CD8-positive, alpha-beta memory T cell (primary cell): ENCODE measurements at regions not wholly inside any gene's neighbourhood (a gene's known extent, or its start where the extent isn't known, plus 50 kb on each side); places are given as distances from the start of the nearest gene placed in this dataset.

Experiments
- CTCF ChIA-PET: fragments of 350-600 bp; sonication (Branson Sonifier 250); formaldehyde crosslinking; loops from one replicate; lab custom pipeline; 2021; ENCODE audit warnings: antibody characterized with exemption; lab: Charles Lee
- POLR2A ChIA-PET: fragments of 350-600 bp; sonication (Branson Sonifier 250); formaldehyde crosslinking; loops from one replicate; lab custom pipeline; 2021; ENCODE audit warnings: antibody characterized with exemption; lab: Charles Lee
- DNase-seq, 5 donors: peaks; one replicate each; pipeline versions ENCODE4 v3.0.0 to v3.0.0-alpha.2; 2020 to 2022; ENCODE audit warnings: mixed read lengths in 1 of 5
- H3K27ac ChIP-seq: one replicate; pipeline ENCODE4 v1.7.0; 2013; ENCODE audit warnings: low read depth, mild to moderate bottlenecking, low read length, moderate library complexity
- H3K27me3 ChIP-seq: 2 replicates; pipeline ENCODE4 v1.7.0; 2013; ENCODE audit warnings: low read length, mild to moderate bottlenecking; ENCODE audit not compliant: insufficient read depth, poor library complexity, severe bottlenecking
- H3K36me3 ChIP-seq: 2 replicates; pipeline ENCODE4 v1.7.0; 2013; ENCODE audit warnings: mild to moderate bottlenecking, low read length, moderate library complexity; ENCODE audit not compliant: insufficient read depth
- H3K4me1 ChIP-seq: 2 replicates; pipeline ENCODE4 v1.7.0; 2013; ENCODE audit warnings: mild to moderate bottlenecking, low read length, moderate library complexity; ENCODE audit not compliant: insufficient read depth
- H3K4me3 ChIP-seq: 2 replicates; pipeline ENCODE4 v1.7.0; 2013; ENCODE audit warnings: mild to moderate bottlenecking, low read length
- H3K9me3 ChIP-seq: 2 replicates; pipeline ENCODE4 v1.7.0; 2013; ENCODE audit warnings: mild to moderate bottlenecking, low read length
- H3K27ac Mint-ChIP-seq, 8 donors: one replicate each; pipeline ENCODE4 v1.8.0; 2020 to 2021; ENCODE audit warnings: mixed read lengths in 8 of 8, mild to moderate bottlenecking in 6 of 8, inconsistent platforms in 3 of 8, moderate library complexity in 3 of 8
- H3K27me3 Mint-ChIP-seq, 2 donors: one replicate each; pipeline ENCODE4 v1.8.0; 2020 to 2021; ENCODE audit warnings: mixed read lengths in 2 of 2, mild to moderate bottlenecking in 1 of 2, moderate library complexity in 1 of 2
- H3K36me3 Mint-ChIP-seq, 3 donors: one replicate each; pipeline ENCODE4 v1.8.0; 2020 to 2021; ENCODE audit warnings: mixed read lengths in 3 of 3, inconsistent platforms in 1 of 3, mild to moderate bottlenecking in 1 of 3
- H3K4me1 Mint-ChIP-seq, 3 donors: one replicate each; pipeline ENCODE4 v1.8.0; 2020 to 2021; ENCODE audit warnings: mixed read lengths in 3 of 3, inconsistent platforms in 1 of 3, mild to moderate bottlenecking in 1 of 3
- H3K4me3 Mint-ChIP-seq, 7 donors: one replicate each; pipeline ENCODE4 v1.8.0; 2020 to 2021; ENCODE audit warnings: mixed read lengths in 7 of 7, mild to moderate bottlenecking in 6 of 7, moderate library complexity in 4 of 7, inconsistent platforms in 2 of 7
- H3K9me3 Mint-ChIP-seq, 5 donors: one replicate each; pipeline ENCODE4 v1.8.0; 2020 to 2022; ENCODE audit warnings: mixed read lengths in 5 of 5, mild to moderate bottlenecking in 3 of 5, moderate library complexity in 2 of 5, inconsistent platforms in 1 of 5

GRCh38 chr6:93104195-93104817, 315.1 kb downstream of the EPHA7 start:
- no peak overlapping the region for H3K27ac ChIP-seq
- H3K4me3 Mint-ChIP-seq, result no peak overlapping the region
- ChIA-PET CTCF (no interaction called here), POLR2A (no interaction called here)
- DNase-seq, result no peak
- peaks cover 0 to 1% of the 10 kb centered on the region in 2 donors for H3K27me3 Mint-ChIP-seq
- H3K36me3 ChIP-seq, result no peaks in the 10 kb centered on the region
- H3K27me3 ChIP-seq, result no peaks in the 10 kb centered on the region
- no peak overlapping the region for H3K4me3 ChIP-seq
- no peak overlapping the region for H3K27ac Mint-ChIP-seq
- peaks cover 4 to 23% (median 10%) of the 10 kb centered on the region in 5 donors for H3K9me3 Mint-ChIP-seq
- no peaks in the 10 kb centered on the region for H3K9me3 ChIP-seq
- H3K4me1 ChIP-seq, result no peaks in the 10 kb centered on the region
- no peaks in the 10 kb centered on the region for H3K36me3 Mint-ChIP-seq
- no peaks in the 10 kb centered on the region for H3K4me1 Mint-ChIP-seq

GRCh38 chr6:93088621-93089501, 330.5 kb downstream of the EPHA7 start:
- CTCF ChIA-PET, result no interaction called here
- no peaks in the 10 kb centered on the region for H3K27me3 ChIP-seq
- H3K4me3 ChIP-seq, result no peak overlapping the region
- DNase-seq, result no peak
- no peaks in the 10 kb centered on the region for H3K9me3 ChIP-seq
- H3K27ac Mint-ChIP-seq, result no peak overlapping the region
- H3K4me3 Mint-ChIP-seq, result no peak overlapping the region
- no peaks in the 10 kb centered on the region for H3K4me1 ChIP-seq
- no peaks in the 10 kb centered on the region for H3K27me3 Mint-ChIP-seq
- peaks cover 0 to 8% (median 4%) of the 10 kb centered on the region in 5 donors for H3K9me3 Mint-ChIP-seq
- H3K4me1 Mint-ChIP-seq, result no peaks in the 10 kb centered on the region
- no peaks in the 10 kb centered on the region for H3K36me3 ChIP-seq
- no peaks in the 10 kb centered on the region for H3K36me3 Mint-ChIP-seq
- no peak overlapping the region for H3K27ac ChIP-seq
- POLR2A ChIA-PET, result no interaction called here

- Mint-ChIP-seq H3K4me3 (no peak overlapping the region), H3K36me3 (no peaks in the 10 kb centered on the region), H3K9me3 (peaks cover 0 to 10% (median 5%) of the 10 kb centered on the region in 5 donors), H3K4me1 (no peaks in the 10 kb centered on the region), H3K27me3 (no peaks in the 10 kb centered on the region), H3K27ac (no peak overlapping the region)
- Histone ChIP-seq H3K4me3 (no peak overlapping the region), H3K36me3 (no peaks in the 10 kb centered on the region), H3K27me3 (no peaks in the 10 kb centered on the region), H3K9me3 (no peaks in the 10 kb centered on the region), H3K27ac (no peak overlapping the region), H3K4me1 (no peaks in the 10 kb centered on the region)
- CTCF ChIA-PET, result no interaction called here
- DNase-seq, result no peak
- POLR2A ChIA-PET, result no interaction called here
Observed at GRCh38 chr6:93087606-93088005, 331.8 kb downstream of the EPHA7 start.

- Histone ChIP-seq H3K9me3 (no peaks in the 10 kb centered on the region), H3K27ac (no peak overlapping the region), H3K36me3 (no peaks in the 10 kb centered on the region), H3K4me3 (no peak overlapping the region), H3K27me3 (no peaks in the 10 kb centered on the region), H3K4me1 (no peaks in the 10 kb centered on the region)
- ChIA-PET POLR2A (no interaction called here), CTCF (no interaction called here)
- Mint-ChIP-seq H3K4me1 (no peaks in the 10 kb centered on the region), H3K9me3 (peaks cover 0 to 12% (median 5%) of the 10 kb centered on the region in 5 donors), H3K4me3 (no peak overlapping the region), H3K27me3 (no peaks in the 10 kb centered on the region), H3K27ac (no peak overlapping the region), H3K36me3 (no peaks in the 10 kb centered on the region)
- DNase-seq, result no peak
Observed at GRCh38 chr6:93086351-93086750, 333.0 kb downstream of the EPHA7 start.

GRCh38 chr6:93083337-93084230, 335.8 kb downstream of the EPHA7 start:
- Mint-ChIP-seq H3K27ac (no peak overlapping the region), H3K9me3 (peaks cover 0 to 16% (median 5%) of the 10 kb centered on the region in 5 donors), H3K27me3 (no peaks in the 10 kb centered on the region), H3K4me3 (no peak overlapping the region), H3K4me1 (no peaks in the 10 kb centered on the region), H3K36me3 (no peaks in the 10 kb centered on the region)
- Histone ChIP-seq H3K36me3 (no peaks in the 10 kb centered on the region), H3K9me3 (no peaks in the 10 kb centered on the region), H3K27me3 (no peaks in the 10 kb centered on the region), H3K4me1 (no peaks in the 10 kb centered on the region), H3K4me3 (no peak overlapping the region), H3K27ac (no peak overlapping the region)
- ChIA-PET POLR2A (no interaction called here), CTCF (no interaction called here)
- no peak for DNase-seq

GRCh38 chr6:93081901-93082300, 337.5 kb downstream of the EPHA7 start:
- no peak overlapping the region for H3K27ac Mint-ChIP-seq
- H3K4me1 Mint-ChIP-seq, result no peaks in the 10 kb centered on the region
- H3K36me3 Mint-ChIP-seq, result no peaks in the 10 kb centered on the region
- H3K27me3 Mint-ChIP-seq, result no peaks in the 10 kb centered on the region
- POLR2A ChIA-PET, result no interaction called here
- Histone ChIP-seq H3K36me3 (no peaks in the 10 kb centered on the region), H3K27ac (no peak overlapping the region), H3K27me3 (no peaks in the 10 kb centered on the region), H3K4me3 (no peak overlapping the region), H3K9me3 (no peaks in the 10 kb centered on the region), H3K4me1 (no peaks in the 10 kb centered on the region)
- no peak overlapping the region for H3K4me3 Mint-ChIP-seq
- CTCF ChIA-PET, result no interaction called here
- DNase-seq, result no peak
- H3K9me3 Mint-ChIP-seq, result peaks cover 0 to 15% (median 5%) of the 10 kb centered on the region in 5 donors

- H3K4me3 ChIP-seq, result no peak overlapping the region
- no peaks in the 10 kb centered on the region for H3K4me1 ChIP-seq
- H3K4me3 Mint-ChIP-seq, result no peak overlapping the region
- H3K9me3 Mint-ChIP-seq, result peaks cover 0 to 18% (median 2%) of the 10 kb centered on the region in 5 donors
- H3K27me3 ChIP-seq, result no peaks in the 10 kb centered on the region
- H3K27ac ChIP-seq, result no peak overlapping the region
- ChIA-PET CTCF (no interaction called here), POLR2A (no interaction called here)
- no peaks in the 10 kb centered on the region for H3K36me3 Mint-ChIP-seq
- no peaks in the 10 kb centered on the region for H3K27me3 Mint-ChIP-seq
- H3K4me1 Mint-ChIP-seq, result no peaks in the 10 kb centered on the region
- DNase-seq, result no peak
- H3K36me3 ChIP-seq, result no peaks in the 10 kb centered on the region
- H3K9me3 ChIP-seq, result no peaks in the 10 kb centered on the region
- no peak overlapping the region for H3K27ac Mint-ChIP-seq
Observed at GRCh38 chr6:93079061-93079460, 340.3 kb downstream of the EPHA7 start.

GRCh38 chr6:93073811-93074210, 345.5 kb downstream of the EPHA7 start:
- H3K36me3 Mint-ChIP-seq, result no peaks in the 10 kb centered on the region
- Histone ChIP-seq H3K4me3 (no peak overlapping the region), H3K27me3 (no peaks in the 10 kb centered on the region), H3K36me3 (no peaks in the 10 kb centered on the region), H3K27ac (no peak overlapping the region), H3K4me1 (no peaks in the 10 kb centered on the region), H3K9me3 (no peaks in the 10 kb centered on the region)
- no peak for DNase-seq
- no peak overlapping the region for H3K27ac Mint-ChIP-seq
- ChIA-PET CTCF (no interaction called here), POLR2A (no interaction called here)
- no peaks in the 10 kb centered on the region for H3K4me1 Mint-ChIP-seq
- H3K27me3 Mint-ChIP-seq, result no peaks in the 10 kb centered on the region
- peaks cover 0 to 23% (median 5%) of the 10 kb centered on the region in 5 donors for H3K9me3 Mint-ChIP-seq
- H3K4me3 Mint-ChIP-seq, result no peak overlapping the region
